HG02981 (cell line): ENCODE measurements at regions not wholly inside any gene's neighbourhood (a gene's known extent, or its start where the extent isn't known, plus 50 kb on each side); places are given as distances from the start of the nearest gene placed in this dataset.

Experiments used
- ATAC-seq: cut with Tn5 transposase; IDR thresholded peaks from one replicate; pipeline ENCODE4 v1.9.1; 2021; ENCODE audit warnings: mild to moderate bottlenecking, moderate library complexity; ENCODE audit not compliant: unreplicated experiment

GRCh38 chr13:68214691-68215415 lies 984.7 kb upstream of the PCDH9 start:
- ATAC-seq = no peak

- ATAC-seq = no peak
These were observed 969.1 kb upstream of the PCDH9 start for GRCh38 chr13:68199271-68199670.

- no peak for ATAC-seq
These were observed 960.7 kb upstream of the PCDH9 start for GRCh38 chr13:68190818-68191217.

GRCh38 chr13:68185444-68186141 lies 955.5 kb upstream of the PCDH9 start:
- ATAC-seq = no peak

- ATAC-seq = no peak
These were observed 946.3 kb upstream of the PCDH9 start for GRCh38 chr13:68176475-68176874.

GRCh38 chr13:68174893-68175292 lies 944.8 kb upstream of the PCDH9 start:
- ATAC-seq = no peak

- ATAC-seq = no peak
These were observed 943.0 kb upstream of the PCDH9 start for GRCh38 chr13:68173111-68173510.

- no peak for ATAC-seq
These were observed 940.8 kb upstream of the PCDH9 start for GRCh38 chr13:68170961-68171360.

- no peak for ATAC-seq
These were observed 938.3 kb upstream of the PCDH9 start for GRCh38 chr13:68168448-68168847.

GRCh38 chr13:68160466-68160865 lies 930.3 kb upstream of the PCDH9 start:
- ATAC-seq = no peak

GRCh38 chr13:68152414-68152813 lies 922.3 kb upstream of the PCDH9 start:
- no peak for ATAC-seq

- ATAC-seq = no peak
These were observed 915.7 kb upstream of the PCDH9 start for GRCh38 chr13:68145852-68146251.

- no peak for ATAC-seq
These were observed 898.3 kb upstream of the PCDH9 start for GRCh38 chr13:68128297-68128915.

GRCh38 chr13:68125087-68125480 lies 894.9 kb upstream of the PCDH9 start:
- no peak for ATAC-seq

GRCh38 chr13:68124437-68125086 lies 894.4 kb upstream of the PCDH9 start:
- ATAC-seq = no peak

- no peak for ATAC-seq
These were observed 880.1 kb upstream of the PCDH9 start for GRCh38 chr13:68110178-68110768.

- ATAC-seq = no peak
These were observed 877.5 kb upstream of the PCDH9 start for GRCh38 chr13:68107667-68108066.

- no peak for ATAC-seq
These were observed 869.5 kb upstream of the PCDH9 start for GRCh38 chr13:68099631-68100030.

GRCh38 chr13:68081061-68081460 lies 850.9 kb upstream of the PCDH9 start:
- no peak for ATAC-seq

- no peak for ATAC-seq
These were observed 848.7 kb upstream of the PCDH9 start for GRCh38 chr13:68078874-68079273.

GRCh38 chr13:68078469-68078868 lies 848.3 kb upstream of the PCDH9 start:
- ATAC-seq = no peak
